ENCODE measurements at regions not wholly inside any gene's neighbourhood (a gene's known extent, or its start where the extent isn't known, plus 50 kb on each side); places are given as distances from the start of the nearest gene placed in this dataset.
A peak's percentile ranks its signal among the peaks of the same experiment; 100 is the strongest.
"Not testable (repeated sequence)": the region's sequence is repeated elsewhere in the genome, so short reads cannot be mapped to it uniquely, and the experiment has no call there.

DNA sequence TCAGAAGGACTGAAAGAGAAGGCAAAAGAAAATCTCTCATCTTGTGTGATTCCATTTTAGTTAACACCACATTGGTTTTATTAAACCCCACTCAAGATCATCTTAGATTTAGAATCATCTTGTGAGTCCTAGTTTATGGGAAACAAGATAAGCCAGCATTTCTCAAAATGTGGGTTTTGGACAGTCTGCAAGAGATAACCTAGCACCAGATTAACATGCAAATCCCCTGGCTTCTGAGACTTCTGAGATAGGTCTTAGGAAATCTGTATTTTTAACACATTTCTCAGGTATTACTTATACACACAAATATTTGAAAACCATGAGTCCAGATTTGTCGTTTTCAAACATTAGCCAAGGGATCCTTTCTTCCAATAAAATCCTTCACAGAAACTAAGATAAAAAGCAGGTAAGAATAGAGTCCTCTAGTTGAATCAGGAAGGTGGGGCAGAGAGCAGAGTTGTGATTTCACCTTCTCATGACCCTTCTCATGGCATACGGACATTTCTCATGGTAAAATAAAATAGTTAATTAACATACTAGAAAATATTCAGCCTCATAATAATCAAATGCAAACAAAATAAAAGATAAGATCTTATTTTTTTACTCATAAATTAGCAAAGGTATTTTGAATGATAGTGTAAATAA lies 287.2 kb upstream of the FN1 start:
- Histone ChIP-seq H3K9ac (no peak overlapping the region), H2AFZ (0 out of 2 replicates have a peak overlapping the region, but pooled peaks have one; percentile 7), H3K9me2 (ENCODE audit: insufficient read depth) (peaks cover 6% of the 10 kb centered on the region; the same call in 1 of the 2 replicates), H3K4me3 (no peak overlapping the region), H3K36me3 (ENCODE audit: low read depth) (no peaks in the 10 kb centered on the region), H3K27me3 (replicated peaks; ENCODE audit: insufficient read depth) (no peaks in the 10 kb centered on the region), H3K79me2 (ENCODE audit: insufficient read depth) (no peaks in the 10 kb centered on the region), H3K4me1 (ENCODE audit: insufficient read depth) (peaks cover 44% of the 10 kb centered on the region), H4K20me1 (ENCODE audit: insufficient read depth) (no peaks in the 10 kb centered on the region), H3K4me2 (ENCODE audit: unreplicated experiment) (no peak overlapping the region), H3K27ac (0 out of 2 replicates have a peak overlapping the region, but pooled peaks have one; percentile 4), H3K9me3 (ENCODE audit: low read depth) (no peaks in the 10 kb centered on the region), H3F3A (ENCODE audit: insufficient read depth) (peaks cover 40% of the 10 kb centered on the region)
- 87 to 95% methylated on average over 2 of the region's 2 CpGs for WGBS, 2 experiments (ENCODE audit: low coverage in 1 of 2, low lambda C conversion rate in 2 of 2, missing lambda C conversion rate in 2 of 2)
- no peak for TF ChIP-seq EZH2 (IDR thresholded peaks at IDR 0.05; ENCODE audit: insufficient read depth, poor library complexity, severe bottlenecking)
- no peak for TF ChIP-seq EZH2phosphoT487 (IDR thresholded peaks at IDR 0.05; ENCODE audit: insufficient read depth, low read depth)
- in situ Hi-C loops (cut with MboI): no loop called here
- DNase-seq: peak; percentile 18

- Histone ChIP-seq H3F3A (ENCODE audit: insufficient read depth) (peaks cover 40% of the 10 kb centered on the region), H3K27ac (no peak overlapping the region), H3K36me3 (ENCODE audit: low read depth) (no peaks in the 10 kb centered on the region), H3K9ac (no peak overlapping the region), H3K9me2 (ENCODE audit: insufficient read depth) (peaks cover 6% of the 10 kb centered on the region; the same call in 1 of the 2 replicates), H3K27me3 (replicated peaks; ENCODE audit: insufficient read depth) (no peaks in the 10 kb centered on the region), H3K4me2 (ENCODE audit: unreplicated experiment) (no peak overlapping the region), H2AFZ (no peak overlapping the region), H3K4me3 (no peak overlapping the region), H3K79me2 (ENCODE audit: insufficient read depth) (no peaks in the 10 kb centered on the region), H3K4me1 (ENCODE audit: insufficient read depth) (peaks cover 44% of the 10 kb centered on the region), H3K9me3 (ENCODE audit: low read depth) (no peaks in the 10 kb centered on the region), H4K20me1 (ENCODE audit: insufficient read depth) (no peaks in the 10 kb centered on the region)
- DNase-seq: no peak
- in situ Hi-C loops (cut with MboI): no loop called here
- TF ChIP-seq EZH2phosphoT487 (IDR thresholded peaks at IDR 0.05; ENCODE audit: insufficient read depth, low read depth) (no peak), EZH2 (IDR thresholded peaks at IDR 0.05; ENCODE audit: insufficient read depth, poor library complexity, severe bottlenecking) (no peak)
- 93 to 94% methylated on average over 5 of the region's 5 CpGs for WGBS, 2 experiments (ENCODE audit: low coverage in 1 of 2, low lambda C conversion rate in 2 of 2, missing lambda C conversion rate in 2 of 2)
Observed at GRCh38 chr2:215722125-215722524, 286.3 kb upstream of the FN1 start.

- peaks cover 45% of the 10 kb centered on the region for H3K4me1 ChIP-seq (ENCODE audit: insufficient read depth)
- in situ Hi-C loops (cut with MboI); H3K9me2 ChIP-seq (ENCODE audit: insufficient read depth); H3K9me3 ChIP-seq (ENCODE audit: low read depth); H3K4me3 ChIP-seq; DNase-seq; H3K27me3 ChIP-seq (replicated peaks; ENCODE audit: insufficient read depth); H3K4me2 ChIP-seq (ENCODE audit: unreplicated experiment); H3K27ac ChIP-seq; H3K9ac ChIP-seq; H3K36me3 ChIP-seq (ENCODE audit: low read depth); H3K79me2 ChIP-seq (ENCODE audit: insufficient read depth); H2AFZ ChIP-seq; H4K20me1 ChIP-seq (ENCODE audit: insufficient read depth): not testable (repeated sequence)
- H3F3A ChIP-seq (ENCODE audit: insufficient read depth): peaks cover 39% of the 10 kb centered on the region
- WGBS, 2 experiments (ENCODE audit: low coverage in 1 of 2, low lambda C conversion rate in 2 of 2, missing lambda C conversion rate in 2 of 2): 91 to 100% methylated on average over 1 of the region's 1 CpG
Observed at GRCh38 chr2:215721515-215721914, 285.6 kb upstream of the FN1 start.

DNA sequence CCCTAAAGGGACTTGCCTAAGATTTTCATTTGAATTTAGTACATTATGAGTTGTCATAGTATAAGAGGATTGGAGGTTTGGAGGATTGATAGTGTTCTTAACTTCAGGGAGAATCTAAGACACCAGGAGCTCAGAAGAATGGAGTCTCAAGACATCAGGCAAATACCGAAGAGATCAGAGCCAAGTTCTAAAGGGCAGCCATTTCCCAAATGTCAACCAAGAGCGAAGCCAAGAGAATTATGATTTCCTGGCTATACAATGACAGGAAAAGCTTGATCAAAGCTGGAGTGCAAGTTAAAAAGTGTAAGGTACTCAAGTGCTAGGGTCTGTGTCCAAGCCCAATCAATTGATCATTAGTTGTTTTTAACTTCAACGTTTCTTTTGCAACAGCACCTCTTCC lies 283.0 kb upstream of the FN1 start:
- Histone ChIP-seq H3K27me3 (replicated peaks; ENCODE audit: insufficient read depth) (no peaks in the 10 kb centered on the region), H3K27ac (peak overlapping the region; percentile 80), H3K79me2 (ENCODE audit: insufficient read depth) (no peaks in the 10 kb centered on the region), H3K4me3 (peak overlapping the region; percentile 24; the same call in 1 of the 2 replicates), H3F3A (ENCODE audit: insufficient read depth) (peaks cover 49% of the 10 kb centered on the region), H3K9me3 (ENCODE audit: low read depth) (no peaks in the 10 kb centered on the region), H2AFZ (no peak overlapping the region), H3K4me1 (ENCODE audit: insufficient read depth) (peaks cover 47% of the 10 kb centered on the region), H3K4me2 (ENCODE audit: unreplicated experiment) (no peak overlapping the region), H3K36me3 (ENCODE audit: low read depth) (no peaks in the 10 kb centered on the region), H3K9me2 (ENCODE audit: insufficient read depth) (peaks cover 6% of the 10 kb centered on the region; the same call in 1 of the 2 replicates), H3K9ac (peak overlapping the region; percentile 61), H4K20me1 (ENCODE audit: insufficient read depth) (no peaks in the 10 kb centered on the region)
- TF ChIP-seq EZH2phosphoT487 (IDR thresholded peaks at IDR 0.05; ENCODE audit: insufficient read depth, low read depth): no peak
- TF ChIP-seq EZH2 (IDR thresholded peaks at IDR 0.05; ENCODE audit: insufficient read depth, poor library complexity, severe bottlenecking): no peak
- in situ Hi-C loops (cut with MboI): no loop called here
- WGBS, 2 experiments (ENCODE audit: low coverage in 1 of 2, low lambda C conversion rate in 2 of 2, missing lambda C conversion rate in 2 of 2): 71 to 74% methylated on average over 3 of the region's 3 CpGs
- DNase-seq: no peak
